ENCODE measurements at regions not wholly inside any gene's neighbourhood (a gene's known extent, or its start where the extent isn't known, plus 50 kb on each side); places are given as distances from the start of the nearest gene placed in this dataset.

GRCh38 chr3:66748175-66748876 lies 247.5 kb upstream of the LRIG1 start:
- no peak for DNase-seq

DNA sequence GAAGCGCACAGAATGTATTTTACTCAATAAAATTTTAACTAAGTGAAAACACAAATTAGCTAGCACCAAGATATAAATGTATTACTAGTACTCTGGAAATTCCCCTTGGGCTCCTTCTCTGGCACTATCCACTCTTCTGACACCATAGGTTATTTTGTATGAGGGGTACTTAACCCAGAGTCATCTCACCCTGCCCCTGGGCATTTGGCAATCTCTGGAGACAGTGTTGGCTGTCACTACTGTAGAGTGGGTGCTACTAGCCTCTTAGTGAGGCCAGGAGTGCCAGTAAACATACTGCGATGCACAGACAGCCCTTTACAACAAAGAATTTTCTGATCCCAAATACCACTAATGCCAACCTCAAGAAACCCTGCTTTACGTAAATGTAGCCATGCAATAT lies 246.3 kb upstream of the KBTBD8 start:
- no peak for DNase-seq

- DNase-seq, result no peak
Observed at GRCh38 chr3:66753670-66754069, 244.4 kb upstream of the KBTBD8 start.

DNA sequence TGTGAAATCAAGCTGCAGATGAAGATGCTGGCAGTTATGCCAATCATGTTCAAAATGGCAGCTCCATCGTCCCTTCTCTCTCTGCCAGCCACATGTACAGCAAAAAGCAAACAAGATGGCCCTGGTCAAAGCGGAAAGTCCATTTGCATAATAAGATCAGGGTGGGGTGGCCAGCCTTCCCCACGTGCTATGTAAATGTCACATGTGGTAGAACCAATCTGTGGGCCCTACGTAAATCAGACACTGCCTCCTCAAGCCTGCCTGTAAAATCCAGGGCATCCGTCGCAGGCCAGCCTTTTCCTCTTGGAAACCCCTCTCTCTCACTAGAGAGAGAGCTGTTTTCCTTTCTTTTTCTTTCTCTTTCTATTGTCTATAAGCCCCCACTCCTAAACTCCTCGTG lies 243.5 kb upstream of the KBTBD8 start:
- no peak for DNase-seq

DNA sequence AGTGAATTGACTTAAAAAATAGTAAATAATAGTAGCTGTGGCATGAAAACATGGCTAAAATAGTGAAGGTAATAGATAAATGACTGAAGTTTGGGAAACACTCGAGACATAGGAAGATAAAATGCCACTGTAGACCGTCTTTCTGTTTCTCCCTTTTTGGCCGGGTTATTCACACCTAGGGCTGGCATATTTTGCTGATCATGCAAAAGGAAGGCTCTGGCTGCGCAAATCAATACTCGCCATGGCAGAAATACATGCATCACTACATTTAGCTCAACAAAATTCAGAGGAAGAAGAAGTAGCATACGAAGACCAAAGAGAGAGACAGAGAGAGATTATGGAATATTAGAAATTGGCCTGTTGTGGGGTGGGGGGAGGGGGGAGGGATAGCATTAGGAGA lies 242.2 kb upstream of the KBTBD8 start:
- DNase-seq, result no peak

- DNase-seq, result no peak
Observed at GRCh38 chr3:66756468-66757036, 241.6 kb upstream of the KBTBD8 start.

DNA sequence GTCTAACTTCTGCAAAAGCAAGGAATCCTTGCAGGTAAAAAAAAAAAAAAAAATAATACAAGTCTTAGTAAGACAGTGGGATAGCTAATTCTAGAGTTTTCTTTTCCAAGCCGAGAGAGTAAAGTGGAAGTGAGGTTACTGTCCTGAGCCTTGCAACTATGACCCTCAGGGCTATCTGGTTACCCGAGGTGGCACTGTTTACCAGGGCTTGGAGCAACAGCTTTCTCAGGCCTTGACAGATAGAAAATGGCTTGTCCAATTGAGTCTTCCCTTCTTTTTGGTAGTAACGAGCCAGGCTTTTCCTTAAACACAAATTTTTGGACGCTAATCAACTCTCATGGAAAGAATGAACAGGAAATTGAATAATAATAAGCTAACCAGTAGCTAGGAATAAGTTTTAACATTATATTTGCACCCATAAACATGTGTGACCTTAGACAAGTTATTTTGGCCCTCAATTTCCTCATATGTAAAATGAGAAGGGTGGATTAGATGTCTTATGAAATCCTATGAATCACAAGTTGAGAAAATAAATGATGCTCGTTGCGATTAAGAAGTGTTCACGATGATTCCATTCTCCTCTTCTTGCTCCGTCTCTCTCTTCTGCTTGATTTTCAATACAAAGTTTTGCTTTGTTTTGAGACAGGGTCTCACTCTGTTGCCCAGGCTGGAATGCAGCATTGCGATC lies 236.9 kb upstream of the KBTBD8 start:
- no peak for DNase-seq

DNA sequence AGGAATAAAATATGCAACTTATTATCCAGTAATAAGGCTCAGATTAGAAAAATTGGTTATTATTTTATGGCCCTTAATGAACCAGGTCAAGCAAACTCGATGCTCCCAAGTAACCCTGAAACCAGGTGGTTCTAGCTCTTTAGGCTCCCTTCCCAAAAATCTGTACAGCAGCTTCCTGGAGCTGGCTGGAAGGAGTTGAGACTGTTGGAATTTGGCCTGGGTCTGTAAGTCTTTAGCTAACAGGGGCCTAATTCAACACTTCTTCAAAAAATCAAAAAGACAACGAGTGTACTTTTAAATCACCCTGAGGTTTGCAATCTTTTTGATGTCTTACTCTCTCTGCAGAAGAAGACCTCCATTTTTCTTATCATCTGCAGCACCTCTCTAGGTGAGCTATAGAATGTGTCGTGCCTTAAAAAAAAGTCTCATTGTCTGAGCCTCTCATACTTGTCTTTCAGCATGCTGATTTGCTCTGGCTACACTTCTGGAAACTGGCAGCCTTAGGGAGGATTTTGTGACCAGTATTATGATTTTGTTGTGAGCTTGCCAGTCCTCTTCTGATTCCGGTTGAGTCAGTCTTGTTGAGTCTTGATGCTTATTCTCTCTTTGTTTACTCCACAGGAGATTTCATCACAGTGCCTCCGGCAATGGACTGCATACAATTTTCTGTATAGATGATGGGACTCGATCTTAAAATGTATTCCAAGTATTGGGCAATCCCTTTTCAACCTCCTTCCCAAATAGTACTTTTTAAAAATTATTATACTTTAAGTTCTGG lies 235.0 kb upstream of the KBTBD8 start:
- DNase-seq, result peak; percentile 61 to 64

DNA sequence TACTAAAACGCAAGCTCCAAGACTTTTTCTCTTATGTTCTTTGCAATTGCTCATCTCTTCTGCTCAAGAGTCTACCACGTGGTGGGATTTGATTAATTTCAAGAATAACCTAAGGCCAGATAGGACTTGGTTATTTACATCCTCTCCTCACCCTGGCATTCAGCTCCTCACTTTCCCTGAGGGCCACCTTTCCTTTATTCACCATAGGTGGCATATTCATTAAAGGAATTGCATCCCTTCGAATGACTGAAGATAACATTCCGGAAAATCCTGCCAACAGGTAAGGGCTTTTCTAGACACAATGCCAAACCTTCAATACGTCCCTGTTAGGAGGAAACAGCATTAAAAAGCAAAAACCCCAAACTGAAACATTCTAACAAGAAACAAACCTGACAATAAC lies 220.0 kb upstream of the KBTBD8 start:
- no peak for DNase-seq

DNA sequence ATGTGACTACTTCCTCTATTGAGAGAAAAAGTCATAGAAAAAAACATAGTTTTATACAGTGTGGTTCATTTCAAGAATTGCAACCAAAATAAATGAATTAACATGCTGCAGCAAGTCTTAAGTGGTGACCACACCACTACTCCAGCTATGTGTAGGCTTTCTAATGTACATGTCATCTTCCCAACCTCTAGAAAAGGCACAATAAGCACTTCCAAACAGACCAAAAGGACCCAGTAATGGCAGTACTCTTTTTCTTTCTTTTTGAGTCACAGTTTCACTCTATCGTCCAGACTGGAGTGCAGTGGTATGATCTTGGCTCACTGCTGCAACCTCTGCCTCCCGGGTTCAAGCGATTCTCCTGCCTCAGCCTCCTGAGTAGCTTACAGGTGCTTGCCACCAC lies 219.3 kb upstream of the KBTBD8 start:
- no peak for DNase-seq

DNA sequence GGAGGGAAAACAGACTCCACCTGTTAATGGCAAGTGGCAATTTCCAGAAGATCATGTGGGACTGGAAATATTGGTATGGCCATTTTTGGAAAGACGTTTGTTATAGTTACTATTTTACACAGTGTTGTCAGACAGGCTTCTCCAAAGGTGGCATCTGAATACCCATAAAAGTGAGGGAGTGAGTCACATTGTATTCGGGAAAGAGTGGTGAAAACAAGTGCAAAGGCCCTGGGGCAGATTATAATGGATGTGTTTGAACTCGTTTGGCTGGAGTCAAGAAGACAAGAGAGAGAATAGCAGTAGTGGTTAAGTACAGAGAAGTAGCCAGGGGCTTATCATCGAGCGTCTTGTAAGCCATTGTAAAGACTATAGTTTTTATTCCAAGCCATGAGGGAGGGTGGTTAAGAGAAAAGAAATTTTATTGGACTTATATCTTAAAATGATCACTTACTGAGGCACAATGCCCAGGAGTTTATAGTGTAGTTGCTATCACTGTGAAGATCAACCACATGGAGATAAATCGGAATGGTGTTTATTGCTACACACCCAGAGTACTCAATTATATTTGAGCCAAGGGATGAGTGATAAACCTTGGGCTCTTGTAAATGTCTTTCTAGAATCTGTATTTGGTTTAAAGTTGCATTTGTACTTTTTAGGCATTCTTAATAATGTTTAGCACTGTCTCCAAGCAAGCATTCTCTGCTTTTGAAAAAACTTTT lies 212.8 kb upstream of the KBTBD8 start:
- DNase-seq, result no peak

DNA sequence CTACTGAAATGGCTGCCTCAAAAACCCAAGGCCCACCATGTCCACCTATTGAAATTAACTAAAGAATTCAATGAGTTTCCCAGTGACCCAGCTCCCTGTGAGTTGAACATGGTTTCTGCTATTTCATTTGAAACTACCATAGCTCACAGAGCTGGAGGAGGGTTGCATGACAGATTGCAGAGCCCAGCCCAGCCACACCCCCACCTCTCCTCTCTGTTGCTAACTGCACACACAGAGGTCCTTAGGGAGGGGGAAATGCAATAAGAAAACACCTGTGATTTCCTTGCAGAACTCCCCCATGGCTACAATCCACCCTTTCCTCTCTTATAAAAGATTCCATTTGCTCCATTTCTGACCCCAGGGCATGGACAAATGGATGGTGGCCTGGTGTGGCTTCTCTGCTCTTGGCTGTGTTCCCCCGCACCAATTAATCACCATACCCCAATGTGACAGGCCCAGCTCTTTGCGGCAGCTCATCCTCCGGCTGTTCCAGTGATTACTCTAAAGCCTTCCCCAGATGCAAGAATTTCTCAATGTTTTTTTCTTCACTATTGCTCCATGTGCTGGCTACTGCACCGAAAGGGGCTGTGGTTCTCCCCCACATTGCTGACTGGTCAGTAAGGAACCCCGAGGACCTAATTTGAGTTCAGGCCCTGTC lies 208.4 kb upstream of the KBTBD8 start:
- DNase-seq, result peak in 1 of 2 donors; percentile 3

DNA sequence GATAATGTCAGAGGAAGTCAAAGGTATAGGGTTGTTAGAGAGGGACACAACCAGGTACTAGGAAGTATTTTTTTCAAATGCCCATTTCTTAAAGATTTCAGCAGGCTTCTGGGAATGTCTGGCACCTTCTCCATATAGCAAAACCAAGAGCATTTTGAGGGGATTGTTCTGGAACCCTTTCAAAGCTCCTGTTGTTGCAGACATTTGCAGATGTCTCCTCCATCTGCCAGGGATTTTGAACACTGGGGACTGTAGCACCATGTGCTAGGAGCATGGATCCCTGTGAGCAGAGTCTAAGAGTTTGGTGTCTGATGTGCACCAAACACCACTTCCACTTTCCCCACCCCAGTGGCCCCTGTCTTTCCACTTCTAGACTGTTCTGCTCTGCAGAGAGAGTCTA lies 206.0 kb upstream of the KBTBD8 start:
- DNase-seq, result no peak

DNA sequence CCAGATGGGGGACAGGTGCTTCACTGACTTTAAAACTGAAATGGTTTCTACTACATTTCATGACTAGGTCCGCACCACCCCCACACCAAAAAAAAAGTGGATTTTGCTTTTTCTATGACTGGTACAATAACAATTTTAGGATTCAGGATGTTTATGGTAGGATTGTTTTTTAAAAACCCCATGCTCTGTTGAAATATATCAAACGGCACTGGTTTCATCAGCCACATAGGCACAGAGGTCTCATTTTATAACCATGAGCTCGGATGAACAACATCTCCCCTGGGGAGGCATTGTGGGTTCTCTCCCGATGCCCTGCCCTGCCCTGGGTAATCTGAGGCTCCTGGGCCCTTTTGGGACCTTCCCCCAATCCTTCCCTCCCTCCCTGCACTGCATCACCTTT lies 202.7 kb upstream of the KBTBD8 start:
- DNase-seq, result no peak

GRCh38 chr3:66796343-66796742 lies 201.8 kb upstream of the KBTBD8 start:
- no peak for DNase-seq

DNA sequence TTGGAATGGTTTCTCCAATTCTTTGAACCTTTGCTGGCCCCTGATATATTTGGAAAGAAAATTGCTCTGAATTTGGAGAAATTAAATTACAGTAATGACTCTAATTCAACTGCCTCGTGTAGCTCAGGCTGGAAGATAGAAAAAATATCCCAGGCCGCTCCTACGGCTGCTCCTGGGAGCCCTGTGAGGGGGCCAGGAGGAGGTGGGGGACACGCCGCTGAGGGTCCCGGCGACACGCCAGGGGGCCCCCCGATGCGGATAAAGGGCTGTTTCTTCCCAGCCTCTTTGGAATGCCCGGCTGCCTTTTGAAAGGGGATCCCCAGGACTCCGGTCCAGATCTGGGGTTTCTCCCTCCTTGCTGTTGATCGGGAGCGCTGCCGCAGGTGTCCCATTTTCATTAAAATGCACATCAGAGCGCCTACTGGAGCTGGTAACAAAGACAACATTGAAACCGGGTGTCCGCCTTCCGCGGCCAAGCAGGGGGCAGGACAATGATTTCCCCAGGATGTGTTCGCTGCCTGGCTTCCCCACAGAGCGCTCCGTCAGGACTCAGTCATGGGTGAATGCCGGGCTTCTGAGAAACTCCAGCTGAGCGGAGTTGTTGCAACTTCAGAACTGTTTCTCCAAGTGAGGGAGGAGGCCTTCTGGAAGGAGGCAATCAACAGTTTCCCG lies 200.1 kb upstream of the KBTBD8 start:
- DNase-seq, result peak in 1 of 2 donors; percentile 45

- DNase-seq, result no peak
Observed at GRCh38 chr3:66800941-66801545, 197.1 kb upstream of the KBTBD8 start.

GRCh38 chr3:66803206-66803605 lies 194.9 kb upstream of the KBTBD8 start:
- no peak for DNase-seq

- no peak for DNase-seq
Observed at GRCh38 chr3:66803721-66804695, 194.1 kb upstream of the KBTBD8 start.

All from right lung (tissue), 2 donors.